ENCODE measurements at regions not wholly inside any gene's neighbourhood (a gene's known extent, or its start where the extent isn't known, plus 50 kb on each side); places are given as distances from the start of the nearest gene placed in this dataset.

DNA sequence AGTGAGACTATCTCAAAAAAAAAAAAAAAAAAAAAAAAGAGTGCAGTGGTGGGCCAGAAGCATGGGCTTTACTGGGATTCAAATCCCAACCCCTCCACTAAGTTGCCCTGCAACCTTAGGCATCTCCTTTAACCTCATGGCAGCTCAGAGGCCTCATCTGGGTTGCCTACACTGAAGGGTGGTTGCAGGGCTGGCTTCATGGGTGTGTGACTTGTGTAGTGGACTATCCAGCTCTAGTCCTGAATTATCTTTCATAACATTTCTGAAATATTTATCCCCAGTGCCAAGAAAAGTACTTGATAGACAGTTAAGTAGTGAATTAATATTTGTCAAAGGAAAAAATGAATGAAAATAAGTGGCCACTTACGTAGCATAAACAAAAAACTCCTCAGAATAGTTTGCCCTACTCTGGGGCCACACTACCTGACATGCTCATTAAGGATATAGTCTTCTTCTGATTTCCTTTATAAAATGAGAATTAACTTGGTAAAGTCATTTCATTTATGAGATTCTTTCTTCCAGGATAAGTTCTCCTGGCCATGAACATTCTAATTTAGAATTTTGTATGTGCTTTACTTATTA is 116.0 kb upstream of the SYT13 start:
- H3K79me2 ChIP-seq (ENCODE audit: insufficient read depth, low read length): no peaks in the 10 kb centered on the region
- H3K4me1 ChIP-seq (ENCODE audit: insufficient read depth, low read length, severe bottlenecking): no peaks in the 10 kb centered on the region
- H3K9me3 ChIP-seq (ENCODE audit: low read length): no peaks in the 10 kb centered on the region
- no peak overlapping the region for H3K9ac ChIP-seq (ENCODE audit: low read length)
- H4K20me1 ChIP-seq (ENCODE audit: insufficient read depth, low read length): no peaks in the 10 kb centered on the region
- no peak for TF ChIP-seq CTCF (IDR thresholded peaks at IDR 0.05; ENCODE audit: low read length)
- peaks cover 3% of the 10 kb centered on the region; the same call in 1 of the 2 replicates for H3K27me3 ChIP-seq (ENCODE audit: insufficient read depth, low read length)
- no peak overlapping the region for H3K27ac ChIP-seq (ENCODE audit: low read depth, low read length, poor library complexity, severe bottlenecking)
- no peak overlapping the region for H3K4me3 ChIP-seq (ENCODE audit: low read depth, low read length, poor library complexity, severe bottlenecking)
- H2AFZ ChIP-seq (ENCODE audit: low read length): no peak overlapping the region
- H3K4me2 ChIP-seq (ENCODE audit: low read length): no peak overlapping the region
- H3K36me3 ChIP-seq (ENCODE audit: insufficient read depth, low read length): no peaks in the 10 kb centered on the region
- no peaks in the 10 kb centered on the region for H3F3A ChIP-seq (ENCODE audit: insufficient read depth, low read length)
- H3K9me2 ChIP-seq (ENCODE audit: low read depth, low read length): no peaks in the 10 kb centered on the region

- H3K9me2 ChIP-seq (ENCODE audit: low read depth, low read length): no peaks in the 10 kb centered on the region
- no peaks in the 10 kb centered on the region for H4K20me1 ChIP-seq (ENCODE audit: insufficient read depth, low read length)
- H3K4me2 ChIP-seq (ENCODE audit: low read length): no peak overlapping the region
- H3F3A ChIP-seq (ENCODE audit: insufficient read depth, low read length): no peaks in the 10 kb centered on the region
- peaks cover 3% of the 10 kb centered on the region; the same call in 1 of the 2 replicates for H3K27me3 ChIP-seq (ENCODE audit: insufficient read depth, low read length)
- no peaks in the 10 kb centered on the region for H3K36me3 ChIP-seq (ENCODE audit: insufficient read depth, low read length)
- no peak overlapping the region for H3K4me3 ChIP-seq (ENCODE audit: low read depth, low read length, poor library complexity, severe bottlenecking)
- no peaks in the 10 kb centered on the region for H3K4me1 ChIP-seq (ENCODE audit: insufficient read depth, low read length, severe bottlenecking)
- no peak overlapping the region for H3K9ac ChIP-seq (ENCODE audit: low read length)
- no peaks in the 10 kb centered on the region for H3K9me3 ChIP-seq (ENCODE audit: low read length)
- H3K27ac ChIP-seq (ENCODE audit: low read depth, low read length, poor library complexity, severe bottlenecking): no peak overlapping the region
- TF ChIP-seq CTCF (IDR thresholded peaks at IDR 0.05; ENCODE audit: low read length) (no peak), EZH2 (IDR thresholded peaks at IDR 0.05; ENCODE audit: borderline replicate concordance, low read length) (no peak)
- H2AFZ ChIP-seq (ENCODE audit: low read length): no peak overlapping the region
- no peaks in the 10 kb centered on the region for H3K79me2 ChIP-seq (ENCODE audit: insufficient read depth, low read length)
These were observed 114.5 kb upstream of the SYT13 start for GRCh38 chr11:45400591-45400990.

- Histone ChIP-seq H3K9me2 (ENCODE audit: low read depth, low read length) (no peaks in the 10 kb centered on the region), H3K36me3 (ENCODE audit: insufficient read depth, low read length) (no peaks in the 10 kb centered on the region), H4K20me1 (ENCODE audit: insufficient read depth, low read length) (no peaks in the 10 kb centered on the region), H3K9ac (ENCODE audit: low read length) (no peak overlapping the region), H3F3A (ENCODE audit: insufficient read depth, low read length) (no peaks in the 10 kb centered on the region), H3K27ac (ENCODE audit: low read depth, low read length, poor library complexity, severe bottlenecking) (no peak overlapping the region), H3K79me2 (ENCODE audit: insufficient read depth, low read length) (no peaks in the 10 kb centered on the region), H3K4me2 (ENCODE audit: low read length) (no peak overlapping the region), H3K27me3 (ENCODE audit: insufficient read depth, low read length) (peaks cover 3% of the 10 kb centered on the region; the same call in 1 of the 2 replicates), H3K4me3 (ENCODE audit: low read depth, low read length, poor library complexity, severe bottlenecking) (no peak overlapping the region), H3K4me1 (ENCODE audit: insufficient read depth, low read length, severe bottlenecking) (no peaks in the 10 kb centered on the region), H2AFZ (ENCODE audit: low read length) (no peak overlapping the region), H3K9me3 (ENCODE audit: low read length) (no peaks in the 10 kb centered on the region)
- no peak for TF ChIP-seq EZH2 (IDR thresholded peaks at IDR 0.05; ENCODE audit: borderline replicate concordance, low read length)
- TF ChIP-seq CTCF (IDR thresholded peaks at IDR 0.05; ENCODE audit: low read length): no peak
These were observed 113.0 kb upstream of the SYT13 start for GRCh38 chr11:45399166-45399565.
